Activated CD8-positive, alpha-beta T cell treated with anti-CD3 and anti-CD28 coated beads for 36 hours (primary cell): ENCODE measurements at regions not wholly inside any gene's neighbourhood (a gene's known extent, or its start where the extent isn't known, plus 50 kb on each side); places are given as distances from the start of the nearest gene placed in this dataset.
A peak's percentile ranks its signal among the peaks of the same experiment; 100 is the strongest.
"Not testable (repeated sequence)": the region's sequence is repeated elsewhere in the genome, so short reads cannot be mapped to it uniquely, and the experiment has no call there.

Experiments used
- ATAC-seq: fragments of 200-7000 bp; cut with Tn5 transposase; one replicate; pipeline ENCODE4 v1.10.0; 2021; ENCODE audit warnings: mild to moderate bottlenecking, moderate library complexity
- CTCF ChIA-PET: fragments of 350-600 bp; sonication (Branson Sonifier 250); formaldehyde crosslinking; loops from one replicate; lab custom pipeline; 2021; ENCODE audit warnings: antibody characterized with exemption; lab: Charles Lee
- POLR2A ChIA-PET: fragments of 350-600 bp; sonication (Branson Sonifier 250); formaldehyde crosslinking; loops from one replicate; lab custom pipeline; 2021; ENCODE audit warnings: antibody characterized with exemption; lab: Charles Lee
- DNase-seq: peaks from one replicate; pipeline ENCODE4 v3.0.0-alpha.2; 2020
- H3K27ac Mint-ChIP-seq: one replicate; pipeline ENCODE4 v1.8.0; 2021; ENCODE audit warnings: mild to moderate bottlenecking, mixed read lengths
- H3K27me3 Mint-ChIP-seq: one replicate; pipeline ENCODE4 v1.8.0; 2021; ENCODE audit warnings: mixed read lengths
- H3K36me3 Mint-ChIP-seq: one replicate; pipeline ENCODE4 v1.8.0; 2021; ENCODE audit warnings: low read depth, mixed read lengths
- H3K4me1 Mint-ChIP-seq: one replicate; pipeline ENCODE4 v1.8.0; 2021; ENCODE audit warnings: low read depth, mixed read lengths
- H3K4me3 Mint-ChIP-seq: one replicate; pipeline ENCODE4 v1.8.0; 2021; ENCODE audit warnings: mild to moderate bottlenecking, moderate library complexity, mixed read lengths
- H3K9me3 Mint-ChIP-seq: one replicate; pipeline ENCODE4 v1.8.0; 2021; ENCODE audit warnings: mixed read lengths
- intact Hi-C: fragments of 100-400 bp; cut with micrococcal nuclease; formaldehyde crosslinking; loops from one replicate; pipeline ENCODE4 v1.10.0; 2022

DNA sequence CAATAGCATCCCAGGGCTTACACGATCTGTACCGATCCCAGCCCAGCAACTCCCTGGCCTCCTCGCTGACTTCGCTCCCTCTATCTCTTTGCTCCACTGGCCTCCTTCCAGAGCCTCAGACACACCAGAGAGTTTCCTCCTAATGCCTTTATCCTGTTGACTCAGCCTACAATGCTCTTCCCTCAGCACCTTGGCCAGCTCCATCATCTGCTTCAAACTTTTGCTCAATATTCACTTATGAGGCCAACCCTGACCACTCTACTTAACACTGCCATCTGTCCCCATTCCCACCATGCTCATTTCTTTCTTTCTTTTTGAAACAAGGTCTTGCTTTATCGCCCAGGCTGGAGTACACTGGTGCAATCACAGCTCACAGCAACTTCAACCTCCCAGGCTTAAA is 180.9 kb downstream of the CEP170 start:
- H3K4me1 Mint-ChIP-seq, H3K9me3 Mint-ChIP-seq, H3K27ac Mint-ChIP-seq, intact Hi-C loops, CTCF ChIA-PET, ATAC-seq, H3K36me3 Mint-ChIP-seq, POLR2A ChIA-PET, H3K27me3 Mint-ChIP-seq, DNase-seq, H3K4me3 Mint-ChIP-seq: not testable (repeated sequence)

DNA sequence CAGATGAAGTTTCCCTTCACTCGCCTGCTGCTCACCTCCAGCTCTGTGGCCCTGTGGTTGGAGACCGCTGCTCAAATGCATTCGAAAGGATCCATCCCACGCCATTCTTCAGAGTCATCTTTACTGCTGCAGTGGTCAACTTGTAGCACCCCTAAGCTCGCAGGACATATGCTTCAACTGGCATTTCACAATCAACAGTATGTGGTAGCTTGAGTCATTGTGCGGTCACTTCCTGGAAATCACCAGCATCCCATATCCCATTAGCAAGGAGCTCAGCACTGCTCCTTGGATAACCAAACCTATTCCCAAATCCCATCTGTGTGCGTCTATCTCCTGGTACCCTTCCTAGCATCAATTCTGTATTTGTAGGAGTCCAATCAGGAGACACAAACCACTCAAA is 188.0 kb downstream of the CEP170 start:
- H3K9me3 Mint-ChIP-seq, H3K27ac Mint-ChIP-seq, DNase-seq, intact Hi-C loops, H3K27me3 Mint-ChIP-seq, POLR2A ChIA-PET, ATAC-seq, CTCF ChIA-PET, H3K36me3 Mint-ChIP-seq, H3K4me1 Mint-ChIP-seq, H3K4me3 Mint-ChIP-seq: not testable (repeated sequence)

DNA sequence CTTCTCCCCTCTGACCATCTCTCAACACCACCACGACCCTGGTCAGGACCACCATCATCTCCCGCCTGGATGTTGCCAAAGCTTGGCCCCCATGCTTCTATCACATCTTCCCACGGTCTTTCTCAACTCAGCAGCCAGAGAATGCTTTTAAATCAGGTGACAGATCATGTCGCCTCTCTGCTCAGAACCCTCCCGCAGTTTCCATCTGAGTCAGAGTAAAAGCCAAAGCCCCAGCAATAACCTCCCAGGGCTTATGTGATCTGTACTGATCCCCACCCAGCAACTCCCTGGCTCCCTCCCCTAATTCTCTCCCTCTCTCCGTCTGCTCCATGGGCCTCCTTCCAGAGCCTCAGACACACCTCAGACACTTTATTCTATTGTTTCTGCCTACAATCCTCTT is 193.1 kb downstream of the CEP170 start:
- H3K4me1 Mint-ChIP-seq, CTCF ChIA-PET, H3K27ac Mint-ChIP-seq, H3K9me3 Mint-ChIP-seq, H3K27me3 Mint-ChIP-seq, H3K4me3 Mint-ChIP-seq, H3K36me3 Mint-ChIP-seq, POLR2A ChIA-PET, intact Hi-C loops, ATAC-seq, DNase-seq: not testable (repeated sequence)

DNA sequence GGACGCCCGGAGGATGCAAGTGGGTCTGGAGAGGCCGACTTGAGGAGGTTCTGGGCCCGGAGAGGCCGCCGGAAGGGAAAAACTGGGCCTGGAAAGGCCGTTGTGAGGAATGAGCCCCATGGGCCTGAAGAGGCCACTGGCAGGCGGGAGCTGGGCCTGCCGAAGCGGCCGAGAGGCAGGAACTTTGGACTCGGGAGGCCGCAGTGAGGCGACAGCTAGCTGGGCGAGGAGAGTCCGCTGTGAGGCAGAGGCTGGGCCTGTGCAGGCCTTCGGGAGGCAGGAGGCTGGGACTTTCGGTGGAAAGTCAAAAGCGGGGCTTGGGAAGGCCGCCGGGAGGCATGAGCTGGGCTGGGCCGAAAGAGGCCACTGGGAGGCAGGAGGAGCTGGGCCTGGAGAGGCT is 199.6 kb downstream of the CEP170 start:
- DNase-seq, H3K4me1 Mint-ChIP-seq, H3K27me3 Mint-ChIP-seq, H3K36me3 Mint-ChIP-seq, CTCF ChIA-PET, H3K4me3 Mint-ChIP-seq, H3K9me3 Mint-ChIP-seq, POLR2A ChIA-PET, intact Hi-C loops, ATAC-seq, H3K27ac Mint-ChIP-seq: not testable (repeated sequence)

- H3K27ac Mint-ChIP-seq, H3K4me1 Mint-ChIP-seq, DNase-seq, POLR2A ChIA-PET, intact Hi-C loops, H3K36me3 Mint-ChIP-seq, H3K27me3 Mint-ChIP-seq, H3K4me3 Mint-ChIP-seq, H3K9me3 Mint-ChIP-seq, CTCF ChIA-PET, ATAC-seq: not testable (repeated sequence)
These were observed 200.0 kb downstream of the CEP170 start for GRCh38 chr1:243055091-243055490.

DNA sequence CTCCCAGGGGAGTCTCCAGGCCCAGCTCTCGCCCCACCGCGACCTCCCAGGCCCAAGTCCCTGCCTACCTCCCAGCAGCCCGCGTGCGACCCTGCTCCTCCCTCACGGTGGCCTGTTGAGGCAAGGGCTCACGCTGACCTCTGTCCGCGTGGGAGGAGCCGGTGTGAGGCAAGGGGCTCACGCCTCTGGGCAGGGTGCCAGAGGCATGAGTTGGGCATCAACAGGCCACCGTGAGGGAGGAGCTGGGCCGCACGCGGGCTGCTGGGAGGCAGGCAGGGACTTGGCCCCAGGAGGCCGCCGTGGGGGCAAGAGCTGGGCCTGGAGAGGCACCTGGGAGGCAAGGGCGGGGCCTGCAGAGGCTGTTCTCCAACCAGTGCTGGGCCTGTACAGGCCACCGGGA is 200.4 kb downstream of the CEP170 start:
- DNase-seq, H3K36me3 Mint-ChIP-seq, POLR2A ChIA-PET, H3K9me3 Mint-ChIP-seq, H3K4me1 Mint-ChIP-seq, H3K27me3 Mint-ChIP-seq, H3K27ac Mint-ChIP-seq, intact Hi-C loops, CTCF ChIA-PET, H3K4me3 Mint-ChIP-seq, ATAC-seq: not testable (repeated sequence)

GRCh38 chr1:243053048-243053447 is 202.0 kb downstream of the CEP170 start:
- intact Hi-C loops, ATAC-seq, CTCF ChIA-PET, H3K27ac Mint-ChIP-seq, POLR2A ChIA-PET, H3K36me3 Mint-ChIP-seq, DNase-seq, H3K4me1 Mint-ChIP-seq, H3K4me3 Mint-ChIP-seq, H3K27me3 Mint-ChIP-seq, H3K9me3 Mint-ChIP-seq: not testable (repeated sequence)

- H3K27ac Mint-ChIP-seq, H3K9me3 Mint-ChIP-seq, H3K4me1 Mint-ChIP-seq, POLR2A ChIA-PET, H3K4me3 Mint-ChIP-seq, H3K27me3 Mint-ChIP-seq, CTCF ChIA-PET, ATAC-seq, DNase-seq, H3K36me3 Mint-ChIP-seq, intact Hi-C loops: not testable (repeated sequence)
These were observed 204.5 kb downstream of the CEP170 start for GRCh38 chr1:243050613-243051012.

- POLR2A ChIA-PET, H3K27ac Mint-ChIP-seq, H3K4me3 Mint-ChIP-seq, H3K4me1 Mint-ChIP-seq, CTCF ChIA-PET, ATAC-seq, H3K27me3 Mint-ChIP-seq, intact Hi-C loops, DNase-seq, H3K9me3 Mint-ChIP-seq, H3K36me3 Mint-ChIP-seq: not testable (repeated sequence)
These were observed 205.4 kb downstream of the CEP170 start for GRCh38 chr1:243049716-243050115.

DNA sequence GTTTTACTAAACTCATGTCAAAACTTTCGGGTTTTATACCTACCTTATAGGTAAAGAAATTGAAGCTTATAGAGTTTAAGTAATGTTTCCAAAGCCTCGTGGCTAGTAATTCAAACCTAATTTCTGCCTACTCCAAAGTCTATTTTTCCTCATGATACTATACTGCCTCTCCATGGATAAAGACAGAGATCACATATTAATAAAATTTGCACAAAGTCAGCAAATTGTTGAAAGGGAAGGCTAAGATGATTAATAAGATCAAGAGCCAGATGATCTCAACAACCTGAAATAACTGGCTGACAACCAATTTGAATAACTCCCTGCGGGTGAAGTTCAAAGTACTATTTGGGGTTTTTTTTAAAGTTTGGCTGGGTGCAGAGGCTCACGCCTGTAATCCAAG is 233.7 kb downstream of the CEP170 start:
- DNase-seq, H3K27ac Mint-ChIP-seq, POLR2A ChIA-PET, H3K36me3 Mint-ChIP-seq, H3K4me3 Mint-ChIP-seq, H3K9me3 Mint-ChIP-seq, CTCF ChIA-PET, H3K4me1 Mint-ChIP-seq, ATAC-seq, intact Hi-C loops, H3K27me3 Mint-ChIP-seq: not testable (repeated sequence)

- POLR2A ChIA-PET, H3K4me1 Mint-ChIP-seq, H3K36me3 Mint-ChIP-seq, CTCF ChIA-PET, H3K4me3 Mint-ChIP-seq, ATAC-seq, intact Hi-C loops, H3K27me3 Mint-ChIP-seq, H3K9me3 Mint-ChIP-seq, H3K27ac Mint-ChIP-seq: not testable (repeated sequence)
- peak; percentile 70 for DNase-seq
These were observed 235.9 kb downstream of the CEP170 start for GRCh38 chr1:243019030-243019635.

GRCh38 chr1:243010719-243011118 is 244.4 kb downstream of the CEP170 start:
- POLR2A ChIA-PET, H3K4me3 Mint-ChIP-seq, ATAC-seq, H3K4me1 Mint-ChIP-seq, H3K36me3 Mint-ChIP-seq, intact Hi-C loops, H3K27me3 Mint-ChIP-seq, H3K9me3 Mint-ChIP-seq, CTCF ChIA-PET, H3K27ac Mint-ChIP-seq, DNase-seq: not testable (repeated sequence)
